Nephron (organoid): ENCODE measurements at regions not wholly inside any gene's neighbourhood (a gene's known extent, or its start where the extent isn't known, plus 50 kb on each side); places are given as distances from the start of the nearest gene placed in this dataset.
A peak's percentile ranks its signal among the peaks of the same experiment; 100 is the strongest.

Source experiments
- H3K27ac Mint-ChIP-seq, 3 experiments: 2 replicates each; pipeline ENCODE4 v1.8.0; 2020; ENCODE audit warnings: mixed read lengths in 3 of 3, mild to moderate bottlenecking in 2 of 3, moderate library complexity in 1 of 3
- H3K27me3 Mint-ChIP-seq: 2 replicates; pipeline ENCODE4 v1.8.0; 2021; ENCODE audit warnings: low read depth, mild to moderate bottlenecking, moderate library complexity, mixed read lengths
- H3K36me3 Mint-ChIP-seq: 2 replicates; pipeline ENCODE4 v1.8.0; 2020; ENCODE audit warnings: low read depth, mixed read lengths
- H3K4me1 Mint-ChIP-seq: 2 replicates; pipeline ENCODE4 v1.8.0; 2020; ENCODE audit warnings: mixed read lengths
- H3K4me3 Mint-ChIP-seq, 3 experiments: 2 replicates each; pipeline ENCODE4 v1.8.0; 2020; ENCODE audit warnings: mild to moderate bottlenecking in 3 of 3, mixed read lengths in 3 of 3, moderate library complexity in 2 of 3
- H3K9me3 Mint-ChIP-seq: 2 replicates; pipeline ENCODE4 v1.8.0; 2020; ENCODE audit warnings: mixed read lengths
- TF ChIP-seq, protein P1 (sequence below), 3 experiments: fragments of 200-600 bp; sonication (generic); IDR thresholded peaks; one replicate each; pipeline ENCODE4 v1.5.0; 2021; ENCODE audit warnings: antibody characterized with exemption in 3 of 3; ENCODE audit not compliant: unreplicated experiment in 3 of 3

DNA sequence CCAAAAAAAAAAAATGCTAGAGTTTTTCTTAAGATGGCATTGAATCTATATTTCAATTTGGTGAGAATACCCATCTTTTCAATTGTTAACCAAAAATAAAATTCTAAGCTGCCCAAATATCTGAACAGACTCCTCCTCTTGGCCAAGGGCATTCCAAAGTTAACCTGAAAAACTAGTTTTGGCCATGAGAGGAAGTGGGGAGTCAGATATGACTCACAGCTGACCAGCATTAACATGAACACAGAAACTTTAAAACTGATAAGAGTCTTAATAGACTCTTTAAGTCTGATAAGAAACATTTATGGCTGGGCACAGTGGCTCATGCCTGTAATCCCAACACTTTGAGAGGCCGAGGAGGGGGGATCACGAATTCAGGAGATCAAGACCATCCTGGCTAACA lies 171.3 kb downstream of the FAXC start:
- no peaks in the 10 kb centered on the region for H3K27me3 Mint-ChIP-seq
- H3K27ac Mint-ChIP-seq = no peak overlapping the region
- no peaks in the 10 kb centered on the region for H3K36me3 Mint-ChIP-seq
- no peak overlapping the region for H3K4me3 Mint-ChIP-seq
- TF ChIP-seq, protein P1, sequence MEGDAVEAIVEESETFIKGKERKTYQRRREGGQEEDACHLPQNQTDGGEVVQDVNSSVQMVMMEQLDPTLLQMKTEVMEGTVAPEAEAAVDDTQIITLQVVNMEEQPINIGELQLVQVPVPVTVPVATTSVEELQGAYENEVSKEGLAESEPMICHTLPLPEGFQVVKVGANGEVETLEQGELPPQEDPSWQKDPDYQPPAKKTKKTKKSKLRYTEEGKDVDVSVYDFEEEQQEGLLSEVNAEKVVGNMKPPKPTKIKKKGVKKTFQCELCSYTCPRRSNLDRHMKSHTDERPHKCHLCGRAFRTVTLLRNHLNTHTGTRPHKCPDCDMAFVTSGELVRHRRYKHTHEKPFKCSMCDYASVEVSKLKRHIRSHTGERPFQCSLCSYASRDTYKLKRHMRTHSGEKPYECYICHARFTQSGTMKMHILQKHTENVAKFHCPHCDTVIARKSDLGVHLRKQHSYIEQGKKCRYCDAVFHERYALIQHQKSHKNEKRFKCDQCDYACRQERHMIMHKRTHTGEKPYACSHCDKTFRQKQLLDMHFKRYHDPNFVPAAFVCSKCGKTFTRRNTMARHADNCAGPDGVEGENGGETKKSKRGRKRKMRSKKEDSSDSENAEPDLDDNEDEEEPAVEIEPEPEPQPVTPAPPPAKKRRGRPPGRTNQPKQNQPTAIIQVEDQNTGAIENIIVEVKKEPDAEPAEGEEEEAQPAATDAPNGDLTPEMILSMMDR (IDR thresholded peaks at IDR 0.05; ENCODE audit: unreplicated experiment in 3 of 3) = no peak
- H3K4me1 Mint-ChIP-seq = no peaks in the 10 kb centered on the region
- H3K9me3 Mint-ChIP-seq = peaks cover 18% of the 10 kb centered on the region

DNA sequence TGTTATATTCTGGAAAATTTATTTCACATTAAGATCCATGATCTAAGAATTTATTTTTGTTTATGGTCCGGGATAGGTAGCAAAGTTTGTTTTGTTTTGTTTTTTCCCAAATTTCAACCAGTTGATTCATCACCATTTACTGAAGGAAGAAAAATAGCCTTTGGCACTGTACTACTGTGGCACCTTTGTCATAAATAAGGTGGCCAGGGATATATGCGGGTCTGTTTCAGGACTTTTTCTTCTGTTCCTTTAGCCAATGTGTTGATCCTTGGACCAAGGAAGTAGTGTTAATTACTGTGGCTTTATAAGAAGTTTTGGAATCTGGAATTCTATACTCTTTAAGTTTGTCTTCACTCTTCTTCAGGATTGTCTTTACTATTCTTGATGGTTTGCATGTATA lies 171.7 kb downstream of the FAXC start:
- Mint-ChIP-seq H3K4me3 (no peak overlapping the region), H3K4me1 (no peaks in the 10 kb centered on the region), H3K27ac (no peak overlapping the region), H3K36me3 (no peaks in the 10 kb centered on the region), H3K9me3 (peaks cover 18% of the 10 kb centered on the region), H3K27me3 (peaks cover 1% of the 10 kb centered on the region)
- TF ChIP-seq, protein P1 (IDR thresholded peaks at IDR 0.05; ENCODE audit: unreplicated experiment in 3 of 3) = no peak

DNA sequence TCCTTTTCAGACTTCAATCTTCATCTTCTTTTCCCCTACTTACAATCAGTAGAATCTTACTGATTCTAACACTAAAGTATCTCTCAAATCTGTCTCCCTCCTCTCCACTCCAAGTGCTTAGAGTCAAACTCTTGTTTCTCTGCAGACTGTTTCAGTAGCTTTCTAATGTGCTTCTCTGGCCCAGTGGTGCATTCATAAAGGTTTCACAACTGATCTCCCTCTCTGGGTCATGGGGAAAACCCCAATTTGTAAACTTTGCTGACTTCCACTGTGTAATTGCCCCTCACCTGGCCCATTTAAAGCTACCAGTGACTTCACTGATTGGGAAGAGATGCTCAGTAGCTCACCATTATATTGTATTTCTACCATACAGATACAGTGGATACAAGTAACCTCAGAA lies 183.6 kb downstream of the FAXC start:
- no peak overlapping the region for H3K4me3 Mint-ChIP-seq
- H3K36me3 Mint-ChIP-seq = no peaks in the 10 kb centered on the region
- H3K27me3 Mint-ChIP-seq = peaks cover 2% of the 10 kb centered on the region
- no peak overlapping the region for H3K27ac Mint-ChIP-seq
- H3K9me3 Mint-ChIP-seq = no peaks in the 10 kb centered on the region
- H3K4me1 Mint-ChIP-seq = no peaks in the 10 kb centered on the region
- TF ChIP-seq, protein P1 (IDR thresholded peaks at IDR 0.05; ENCODE audit: unreplicated experiment in 3 of 3) = no peak

DNA sequence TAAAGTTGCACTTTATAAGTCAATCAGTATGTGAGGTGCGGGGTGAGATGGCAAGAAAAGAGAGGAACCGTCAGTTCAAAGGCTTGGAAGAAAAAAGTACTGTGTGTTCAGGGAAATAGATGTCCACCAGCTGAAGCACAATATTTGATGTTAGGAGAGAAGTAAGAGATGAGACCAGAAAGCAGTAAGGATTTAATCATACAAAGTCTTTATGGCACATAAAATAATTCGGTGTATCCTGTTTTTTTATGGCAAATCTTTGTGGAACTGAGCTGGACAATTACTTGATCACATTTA lies 197.2 kb downstream of the FAXC start:
- TF ChIP-seq, protein P1 (IDR thresholded peaks at IDR 0.05; ENCODE audit: unreplicated experiment in 3 of 3) = no peak
- peaks cover 12% of the 10 kb centered on the region for H3K4me1 Mint-ChIP-seq
- H3K27me3 Mint-ChIP-seq = peaks cover 5% of the 10 kb centered on the region
- H3K9me3 Mint-ChIP-seq = no peaks in the 10 kb centered on the region
- no peaks in the 10 kb centered on the region for H3K36me3 Mint-ChIP-seq
- peak overlapping the region in 1 of 3 experiments; percentile 1 for H3K27ac Mint-ChIP-seq
- H3K4me3 Mint-ChIP-seq = no peak overlapping the region

DNA sequence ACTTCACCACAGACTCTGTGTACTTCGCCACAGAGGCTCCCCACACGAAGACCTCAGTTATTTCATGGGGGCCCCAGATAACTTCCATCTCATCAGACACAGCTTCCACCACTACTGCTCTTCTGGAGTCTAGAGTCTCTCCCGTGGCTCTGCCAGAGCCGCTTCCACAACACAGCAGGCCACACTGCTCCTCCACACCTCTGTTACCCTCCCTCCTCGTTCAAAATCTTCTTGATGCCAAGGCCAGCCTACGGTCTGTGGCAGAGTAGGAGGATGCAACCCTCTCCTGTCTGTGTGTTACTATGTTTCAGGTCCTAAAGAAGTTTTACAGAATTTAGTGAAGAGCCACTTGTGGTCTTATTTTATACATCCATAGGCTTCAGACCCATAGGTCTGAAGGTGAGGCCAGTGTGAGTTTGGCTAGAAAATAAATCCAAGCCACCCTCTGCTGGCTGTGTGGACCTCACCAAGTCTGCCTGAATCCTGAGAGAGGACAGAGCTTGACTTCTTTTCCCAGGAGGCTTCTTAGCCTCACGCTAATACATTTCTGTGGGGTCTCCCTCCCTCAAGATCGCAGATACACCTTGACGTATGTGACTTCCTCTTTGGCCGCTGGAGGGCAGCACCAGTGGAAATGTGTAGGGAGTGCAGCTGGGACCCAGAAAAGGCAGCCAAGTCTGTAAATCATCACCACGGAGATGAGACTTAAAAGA lies 197.7 kb downstream of the FAXC start:
- H3K9me3 Mint-ChIP-seq = no peaks in the 10 kb centered on the region

DNA sequence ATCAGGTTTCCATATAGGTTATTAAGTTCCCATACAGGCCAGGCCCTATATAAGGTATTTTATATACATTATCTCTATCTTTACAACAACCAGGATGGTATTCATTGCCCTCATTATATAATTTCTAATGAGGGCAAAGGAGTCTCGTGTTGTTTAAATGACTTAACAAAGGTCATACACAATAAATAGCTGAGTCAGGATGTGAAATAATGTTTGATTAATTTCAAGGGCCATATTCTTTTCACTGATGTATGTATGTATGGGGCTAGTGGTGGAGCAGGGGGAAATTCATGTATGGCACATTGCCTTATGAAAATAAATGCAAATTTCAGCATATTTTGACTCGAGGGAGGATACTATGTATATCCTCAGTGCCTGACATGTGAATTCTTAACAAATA lies 200.7 kb downstream of the FAXC start:
- Mint-ChIP-seq H3K36me3 (no peaks in the 10 kb centered on the region), H3K4me1 (peaks cover 15% of the 10 kb centered on the region), H3K4me3 (no peak overlapping the region), H3K9me3 (no peaks in the 10 kb centered on the region), H3K27ac (no peak overlapping the region), H3K27me3 (no peaks in the 10 kb centered on the region)
- TF ChIP-seq, protein P1 (IDR thresholded peaks at IDR 0.05; ENCODE audit: unreplicated experiment in 3 of 3) = no peak

More for the DNA sequence above, 197.7 kb downstream of the FAXC start:
- Mint-ChIP-seq H3K27me3 (peaks cover 5% of the 10 kb centered on the region), H3K36me3 (no peaks in the 10 kb centered on the region), H3K27ac (no peak overlapping the region), H3K4me3 (no peak overlapping the region), H3K4me1 (peaks cover 15% of the 10 kb centered on the region)
- TF ChIP-seq, protein P1 (IDR thresholded peaks at IDR 0.05; ENCODE audit: unreplicated experiment in 3 of 3) = peak; percentile 30 to 57 (median 38)
